ENCODE measurements at regions not wholly inside any gene's neighbourhood (a gene's known extent, or its start where the extent isn't known, plus 50 kb on each side); places are given as distances from the start of the nearest gene placed in this dataset.

- TF ChIP-seq, protein P1, sequence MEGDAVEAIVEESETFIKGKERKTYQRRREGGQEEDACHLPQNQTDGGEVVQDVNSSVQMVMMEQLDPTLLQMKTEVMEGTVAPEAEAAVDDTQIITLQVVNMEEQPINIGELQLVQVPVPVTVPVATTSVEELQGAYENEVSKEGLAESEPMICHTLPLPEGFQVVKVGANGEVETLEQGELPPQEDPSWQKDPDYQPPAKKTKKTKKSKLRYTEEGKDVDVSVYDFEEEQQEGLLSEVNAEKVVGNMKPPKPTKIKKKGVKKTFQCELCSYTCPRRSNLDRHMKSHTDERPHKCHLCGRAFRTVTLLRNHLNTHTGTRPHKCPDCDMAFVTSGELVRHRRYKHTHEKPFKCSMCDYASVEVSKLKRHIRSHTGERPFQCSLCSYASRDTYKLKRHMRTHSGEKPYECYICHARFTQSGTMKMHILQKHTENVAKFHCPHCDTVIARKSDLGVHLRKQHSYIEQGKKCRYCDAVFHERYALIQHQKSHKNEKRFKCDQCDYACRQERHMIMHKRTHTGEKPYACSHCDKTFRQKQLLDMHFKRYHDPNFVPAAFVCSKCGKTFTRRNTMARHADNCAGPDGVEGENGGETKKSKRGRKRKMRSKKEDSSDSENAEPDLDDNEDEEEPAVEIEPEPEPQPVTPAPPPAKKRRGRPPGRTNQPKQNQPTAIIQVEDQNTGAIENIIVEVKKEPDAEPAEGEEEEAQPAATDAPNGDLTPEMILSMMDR (IDR thresholded peaks at IDR 0.05 in 2 of 3, conservative IDR thresholded peaks at IDR 0.05 in 1 of 3; ENCODE audit: borderline replicate concordance in 1 of 3, insufficient read depth in 1 of 3, low read depth in 2 of 3, low read length in 2 of 3): no peak
- TF ChIP-seq POLR2AphosphoS5 (IDR thresholded peaks at IDR 0.05; ENCODE audit: low read depth, low read length) (no peak), CEBPB (IDR thresholded peaks at IDR 0.05; ENCODE audit: low read depth) (no peak), EZH2 (IDR thresholded peaks at IDR 0.05) (no peak), ZNF274 (IDR thresholded peaks at IDR 0.05; ENCODE audit: low read depth, low read length) (no peak), POLR2A (IDR thresholded peaks at IDR 0.05; ENCODE audit: borderline replicate concordance, extremely low read depth, insufficient read depth, insufficient read length) (no peak), FOSL1 (IDR thresholded peaks at IDR 0.05; ENCODE audit: low read depth) (no peak), ELF1 (IDR thresholded peaks at IDR 0.05; ENCODE audit: borderline replicate concordance, low read depth) (no peak), ZFX (IDR thresholded peaks at IDR 0.05) (no peak)
- TF ChIP-seq, protein P2, sequence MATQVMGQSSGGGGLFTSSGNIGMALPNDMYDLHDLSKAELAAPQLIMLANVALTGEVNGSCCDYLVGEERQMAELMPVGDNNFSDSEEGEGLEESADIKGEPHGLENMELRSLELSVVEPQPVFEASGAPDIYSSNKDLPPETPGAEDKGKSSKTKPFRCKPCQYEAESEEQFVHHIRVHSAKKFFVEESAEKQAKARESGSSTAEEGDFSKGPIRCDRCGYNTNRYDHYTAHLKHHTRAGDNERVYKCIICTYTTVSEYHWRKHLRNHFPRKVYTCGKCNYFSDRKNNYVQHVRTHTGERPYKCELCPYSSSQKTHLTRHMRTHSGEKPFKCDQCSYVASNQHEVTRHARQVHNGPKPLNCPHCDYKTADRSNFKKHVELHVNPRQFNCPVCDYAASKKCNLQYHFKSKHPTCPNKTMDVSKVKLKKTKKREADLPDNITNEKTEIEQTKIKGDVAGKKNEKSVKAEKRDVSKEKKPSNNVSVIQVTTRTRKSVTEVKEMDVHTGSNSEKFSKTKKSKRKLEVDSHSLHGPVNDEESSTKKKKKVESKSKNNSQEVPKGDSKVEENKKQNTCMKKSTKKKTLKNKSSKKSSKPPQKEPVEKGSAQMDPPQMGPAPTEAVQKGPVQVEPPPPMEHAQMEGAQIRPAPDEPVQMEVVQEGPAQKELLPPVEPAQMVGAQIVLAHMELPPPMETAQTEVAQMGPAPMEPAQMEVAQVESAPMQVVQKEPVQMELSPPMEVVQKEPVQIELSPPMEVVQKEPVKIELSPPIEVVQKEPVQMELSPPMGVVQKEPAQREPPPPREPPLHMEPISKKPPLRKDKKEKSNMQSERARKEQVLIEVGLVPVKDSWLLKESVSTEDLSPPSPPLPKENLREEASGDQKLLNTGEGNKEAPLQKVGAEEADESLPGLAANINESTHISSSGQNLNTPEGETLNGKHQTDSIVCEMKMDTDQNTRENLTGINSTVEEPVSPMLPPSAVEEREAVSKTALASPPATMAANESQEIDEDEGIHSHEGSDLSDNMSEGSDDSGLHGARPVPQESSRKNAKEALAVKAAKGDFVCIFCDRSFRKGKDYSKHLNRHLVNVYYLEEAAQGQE (IDR thresholded peaks at IDR 0.05; ENCODE audit: low read depth): no peak
These were observed 276.7 kb upstream of the ACVR2A start for GRCh38 chr2:147568109-147568508.
